ENCODE measurements at regions not wholly inside any gene's neighbourhood (a gene's known extent, or its start where the extent isn't known, plus 50 kb on each side); places are given as distances from the start of the nearest gene placed in this dataset.

DNA sequence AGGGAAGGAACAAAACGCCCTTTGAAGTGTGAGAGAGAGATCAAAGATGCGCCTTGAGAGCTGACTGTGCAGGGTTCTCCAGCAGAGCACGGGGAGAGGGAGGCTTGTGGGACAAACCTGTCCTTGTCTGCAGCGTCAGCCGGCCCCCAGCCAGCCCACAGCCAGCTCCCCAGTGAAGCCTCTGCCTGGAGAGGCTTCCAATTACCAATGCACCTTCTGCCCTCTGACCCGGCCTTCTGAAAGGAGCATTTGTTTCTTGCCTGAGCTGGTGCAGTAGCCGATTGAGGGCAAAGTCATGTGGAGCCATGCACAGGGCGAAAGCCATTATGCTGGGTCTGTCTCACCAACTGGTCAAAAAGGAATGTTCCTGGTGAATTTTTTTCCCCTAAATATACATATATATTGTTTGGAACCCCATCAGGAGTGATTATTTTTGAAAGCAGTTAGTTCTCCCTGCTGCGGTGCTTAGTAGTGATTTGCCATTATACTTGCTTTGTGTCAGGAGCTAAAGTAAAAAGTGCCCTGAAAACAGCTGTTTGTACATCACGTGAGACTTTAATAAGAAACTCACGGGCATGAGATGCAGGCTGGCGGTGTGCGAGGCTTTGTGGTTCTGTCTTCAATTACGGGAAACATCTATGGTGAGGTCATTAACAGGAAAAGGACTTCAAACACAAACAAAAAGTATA is 268.6 kb downstream of the KLF6 start:
- peaks cover 7% of the 10 kb centered on the region for H3K4me1 Mint-ChIP-seq (ENCODE audit: low read depth)
- H3K4me3 Mint-ChIP-seq, result no peak overlapping the region
- no peaks in the 10 kb centered on the region for H3K9me3 Mint-ChIP-seq
- no peaks in the 10 kb centered on the region for H3K36me3 Mint-ChIP-seq (ENCODE audit: low read depth)
- no peak for DNase-seq
- no peak overlapping the region for H3K27ac Mint-ChIP-seq
- peaks cover 11% of the 10 kb centered on the region for H3K27me3 Mint-ChIP-seq

DNA sequence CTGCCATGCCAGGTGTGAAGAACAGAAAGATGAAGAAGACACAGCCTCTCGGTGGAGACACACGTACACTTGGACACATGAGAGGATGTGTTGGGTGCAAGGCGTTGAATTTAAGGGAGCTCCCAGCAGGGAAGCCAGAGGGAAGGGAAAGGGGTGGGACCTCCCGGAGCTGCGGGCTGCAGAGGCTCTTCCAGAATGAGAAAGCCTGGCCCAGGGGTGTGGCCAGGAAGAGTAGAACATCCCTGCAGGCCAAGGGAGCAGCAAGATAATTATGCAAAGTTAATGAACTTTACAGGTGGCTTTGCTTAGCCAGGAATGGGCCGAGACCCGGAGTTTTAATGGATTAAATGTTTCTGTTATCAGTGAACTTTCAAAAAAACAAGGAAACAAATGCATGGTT is 270.3 kb downstream of the KLF6 start:
- no peak for DNase-seq
- peaks cover 8% of the 10 kb centered on the region for H3K27me3 Mint-ChIP-seq
- H3K36me3 Mint-ChIP-seq (ENCODE audit: low read depth), result no peaks in the 10 kb centered on the region
- H3K4me1 Mint-ChIP-seq (ENCODE audit: low read depth), result peaks cover 7% of the 10 kb centered on the region
- no peak overlapping the region for H3K4me3 Mint-ChIP-seq
- no peaks in the 10 kb centered on the region for H3K9me3 Mint-ChIP-seq
- no peak overlapping the region for H3K27ac Mint-ChIP-seq

DNA sequence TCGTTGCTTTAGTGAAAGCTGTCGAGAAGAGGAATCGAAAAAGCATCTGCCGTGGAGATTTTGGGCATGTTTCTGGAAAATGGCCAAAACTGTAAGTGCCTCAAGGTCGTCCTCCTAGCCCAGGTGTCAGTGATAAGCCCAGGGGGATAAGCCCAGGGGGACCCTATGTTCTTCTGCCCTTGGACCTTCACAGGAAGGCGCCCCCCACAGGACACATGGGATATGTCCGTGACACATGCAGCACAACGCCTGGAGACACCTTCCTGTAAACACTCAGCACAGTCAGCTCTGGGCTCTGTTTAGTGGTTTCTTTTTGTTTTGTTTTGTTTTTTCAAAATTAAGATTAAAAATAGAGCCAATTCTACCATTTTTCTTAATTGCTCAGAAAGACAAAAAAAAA is 272.7 kb downstream of the KLF6 start:
- DNase-seq, result no peak

DNA sequence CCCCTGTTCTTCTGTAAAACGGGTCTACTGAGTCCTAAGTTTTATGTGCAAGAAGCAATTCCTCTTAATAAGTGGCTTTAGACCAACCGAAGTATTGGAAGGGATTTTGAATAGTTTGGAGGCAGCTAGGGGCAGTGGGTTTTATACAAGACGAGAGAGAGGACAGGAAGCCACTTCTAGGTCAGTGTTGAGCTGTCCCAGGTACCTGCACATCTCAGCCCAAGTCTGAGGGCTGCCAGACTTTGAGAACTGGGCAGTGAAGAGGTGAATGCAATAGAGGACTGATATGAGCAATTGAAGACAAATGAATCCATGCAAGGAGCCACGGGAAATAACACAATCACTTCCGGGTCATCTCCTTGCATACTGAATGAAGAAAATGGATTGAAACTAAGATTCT is 273.5 kb downstream of the KLF6 start:
- no peak for DNase-seq
- Mint-ChIP-seq H3K27ac (no peak overlapping the region), H3K4me3 (no peak overlapping the region), H3K27me3 (peaks cover 2% of the 10 kb centered on the region), H3K36me3 (ENCODE audit: low read depth) (no peaks in the 10 kb centered on the region), H3K9me3 (no peaks in the 10 kb centered on the region), H3K4me1 (ENCODE audit: low read depth) (peaks cover 3% of the 10 kb centered on the region)

More for the DNA sequence above, 272.7 kb downstream of the KLF6 start:
- Mint-ChIP-seq H3K4me1 (ENCODE audit: low read depth) (peaks cover 7% of the 10 kb centered on the region), H3K27ac (no peak overlapping the region), H3K36me3 (ENCODE audit: low read depth) (no peaks in the 10 kb centered on the region), H3K4me3 (no peak overlapping the region), H3K9me3 (no peaks in the 10 kb centered on the region), H3K27me3 (peaks cover 8% of the 10 kb centered on the region)

DNA sequence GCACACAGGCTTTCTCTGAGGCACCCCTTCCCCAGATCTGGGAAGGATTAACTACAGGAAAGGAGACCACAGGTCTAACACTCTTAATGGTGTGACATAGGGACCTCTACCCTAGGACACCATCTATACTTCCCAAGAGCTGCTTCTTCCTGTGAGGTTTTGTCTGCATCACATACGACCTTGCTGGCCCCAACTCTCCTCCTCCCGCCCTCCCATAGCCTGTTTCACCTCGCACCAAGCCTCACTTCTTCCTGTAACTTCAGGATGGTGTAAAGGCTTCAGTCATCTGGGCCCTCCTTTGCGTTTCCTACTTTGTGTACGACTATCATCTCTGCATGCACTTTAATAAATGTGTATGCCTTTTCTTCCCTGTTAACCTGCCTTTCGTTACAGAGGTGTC is 274.3 kb downstream of the KLF6 start:
- Mint-ChIP-seq H3K27ac (no peak overlapping the region), H3K4me1 (ENCODE audit: low read depth) (peaks cover 3% of the 10 kb centered on the region), H3K4me3 (no peak overlapping the region), H3K36me3 (ENCODE audit: low read depth) (no peaks in the 10 kb centered on the region), H3K27me3 (no peaks in the 10 kb centered on the region), H3K9me3 (no peaks in the 10 kb centered on the region)
- DNase-seq, result no peak

DNA sequence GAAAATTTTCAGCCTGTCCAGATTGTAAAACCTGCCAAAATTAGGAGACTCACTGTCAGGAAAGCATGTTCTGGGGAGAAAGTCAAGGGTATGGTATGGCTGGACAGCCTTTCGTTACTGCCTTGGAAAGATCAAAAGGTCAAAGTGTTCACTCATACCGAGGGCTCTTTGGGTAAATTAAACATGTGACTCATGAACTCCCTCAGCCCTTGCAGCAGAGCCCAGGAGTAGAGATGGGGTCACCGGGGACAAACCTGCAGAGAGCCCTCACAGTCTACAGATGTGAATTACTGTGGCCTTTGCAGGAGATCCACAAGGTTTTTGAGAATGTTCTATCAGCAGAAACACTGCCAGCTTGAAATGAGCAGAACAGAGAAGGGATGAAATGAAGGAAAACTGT is 275.7 kb downstream of the KLF6 start:
- Mint-ChIP-seq H3K9me3 (no peaks in the 10 kb centered on the region), H3K27ac (no peak overlapping the region), H3K4me3 (no peak overlapping the region)

DNA sequence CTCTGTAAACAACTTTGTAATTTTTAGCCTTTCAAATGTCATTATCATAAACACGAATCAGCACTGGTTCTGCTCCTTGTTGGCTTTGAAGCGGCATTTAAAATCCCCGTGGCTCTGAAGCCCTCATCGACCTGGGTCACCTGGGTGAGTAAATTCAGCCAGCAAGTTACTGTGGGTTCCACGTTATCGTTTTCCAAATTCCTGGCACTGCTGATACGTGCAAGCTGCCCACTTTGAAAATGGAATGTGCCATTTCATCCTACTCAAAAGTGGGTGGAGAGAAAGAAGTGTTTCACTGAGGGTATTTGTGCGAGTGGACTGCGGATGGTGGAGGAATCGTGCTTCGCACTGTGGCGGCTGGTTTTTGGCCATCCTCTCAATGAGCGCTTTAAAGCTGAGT is 281.7 kb downstream of the KLF6 start:
- no peaks in the 10 kb centered on the region for H3K9me3 Mint-ChIP-seq
- no peaks in the 10 kb centered on the region for H3K36me3 Mint-ChIP-seq (ENCODE audit: low read depth)
- no peak overlapping the region for H3K27ac Mint-ChIP-seq
- peaks cover 3% of the 10 kb centered on the region for H3K4me1 Mint-ChIP-seq (ENCODE audit: low read depth)
- no peak for DNase-seq
- H3K4me3 Mint-ChIP-seq, result no peak overlapping the region
- H3K27me3 Mint-ChIP-seq, result peaks cover 2% of the 10 kb centered on the region

More for the DNA sequence above, 275.7 kb downstream of the KLF6 start:
- H3K27me3 Mint-ChIP-seq, result no peaks in the 10 kb centered on the region
- H3K36me3 Mint-ChIP-seq (ENCODE audit: low read depth), result no peaks in the 10 kb centered on the region
- no peak for DNase-seq
- peaks cover 3% of the 10 kb centered on the region for H3K4me1 Mint-ChIP-seq (ENCODE audit: low read depth)

DNA sequence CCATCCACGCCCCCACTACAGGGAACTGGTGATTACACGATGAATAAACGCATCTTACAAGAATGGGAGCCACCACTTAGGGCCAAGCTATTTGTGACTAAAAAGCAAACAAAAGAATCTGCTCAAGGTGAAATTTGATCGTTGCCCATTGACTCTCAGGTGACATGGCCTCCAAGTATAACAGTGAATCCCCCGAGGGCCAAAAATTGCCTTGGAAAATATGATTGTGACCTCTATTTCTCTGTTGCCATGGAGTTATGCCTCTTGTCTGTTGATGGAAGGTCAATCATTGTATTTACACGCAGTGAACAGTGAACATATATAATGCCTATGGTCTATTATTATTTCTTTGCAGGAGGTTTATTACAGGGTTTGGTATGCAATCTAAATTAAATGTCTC is 282.3 kb downstream of the KLF6 start:
- no peak overlapping the region for H3K27ac Mint-ChIP-seq
- H3K4me1 Mint-ChIP-seq (ENCODE audit: low read depth), result peaks cover 3% of the 10 kb centered on the region
- peaks cover 2% of the 10 kb centered on the region for H3K27me3 Mint-ChIP-seq
- no peaks in the 10 kb centered on the region for H3K36me3 Mint-ChIP-seq (ENCODE audit: low read depth)
- H3K4me3 Mint-ChIP-seq, result no peak overlapping the region
- DNase-seq, result no peak
- H3K9me3 Mint-ChIP-seq, result no peaks in the 10 kb centered on the region

DNA sequence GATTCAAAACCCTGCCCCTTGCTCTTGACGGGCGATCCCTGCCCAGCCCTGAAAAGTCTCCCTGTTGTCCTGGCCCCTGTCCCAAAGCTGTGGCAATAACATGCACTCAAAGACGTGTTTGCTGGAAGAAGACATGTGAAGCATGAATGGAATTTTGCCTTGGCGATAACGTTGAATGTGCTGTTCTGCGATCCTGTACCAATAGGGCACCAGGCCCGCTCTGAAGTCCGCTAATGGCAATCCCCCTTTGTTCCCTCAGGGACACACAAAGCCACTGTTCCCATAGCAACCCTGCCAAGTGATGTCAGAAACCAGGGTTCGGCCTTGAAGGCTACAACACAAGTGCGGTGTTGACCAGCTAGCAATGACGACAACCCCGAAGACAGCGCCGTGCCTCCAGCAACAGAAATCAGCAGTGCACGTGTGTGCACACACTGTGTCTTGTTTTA is 284.6 kb downstream of the KLF6 start:
- Mint-ChIP-seq H3K36me3 (ENCODE audit: low read depth) (no peaks in the 10 kb centered on the region), H3K4me3 (no peak overlapping the region), H3K27me3 (peaks cover 21% of the 10 kb centered on the region), H3K4me1 (ENCODE audit: low read depth) (no peaks in the 10 kb centered on the region), H3K27ac (no peak overlapping the region), H3K9me3 (no peaks in the 10 kb centered on the region)
- no peak for DNase-seq

DNA sequence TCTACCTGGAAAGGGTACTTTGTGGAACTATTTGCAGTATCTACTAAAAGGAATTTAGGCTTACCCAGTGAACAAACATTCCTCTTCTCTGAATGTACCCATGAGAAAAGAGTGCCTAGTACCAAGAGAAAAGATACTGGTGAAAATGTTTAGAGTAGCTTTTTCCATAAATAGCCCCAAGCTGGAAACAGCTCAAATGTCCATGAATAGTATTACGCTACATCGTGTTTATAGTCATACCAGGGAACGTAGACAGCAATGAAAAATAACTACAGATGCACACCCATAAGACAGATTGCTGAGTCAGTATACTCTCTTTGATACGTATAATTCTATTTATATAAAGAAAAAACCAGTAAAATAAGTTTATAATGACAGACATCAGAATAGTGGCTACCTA is 285.9 kb downstream of the KLF6 start:
- DNase-seq, result no peak
- H3K27ac Mint-ChIP-seq, result no peak overlapping the region
- H3K4me1 Mint-ChIP-seq (ENCODE audit: low read depth), result no peaks in the 10 kb centered on the region
- no peaks in the 10 kb centered on the region for H3K36me3 Mint-ChIP-seq (ENCODE audit: low read depth)
- no peaks in the 10 kb centered on the region for H3K9me3 Mint-ChIP-seq
- no peak overlapping the region for H3K4me3 Mint-ChIP-seq
- H3K27me3 Mint-ChIP-seq, result peaks cover 30% of the 10 kb centered on the region

DNA sequence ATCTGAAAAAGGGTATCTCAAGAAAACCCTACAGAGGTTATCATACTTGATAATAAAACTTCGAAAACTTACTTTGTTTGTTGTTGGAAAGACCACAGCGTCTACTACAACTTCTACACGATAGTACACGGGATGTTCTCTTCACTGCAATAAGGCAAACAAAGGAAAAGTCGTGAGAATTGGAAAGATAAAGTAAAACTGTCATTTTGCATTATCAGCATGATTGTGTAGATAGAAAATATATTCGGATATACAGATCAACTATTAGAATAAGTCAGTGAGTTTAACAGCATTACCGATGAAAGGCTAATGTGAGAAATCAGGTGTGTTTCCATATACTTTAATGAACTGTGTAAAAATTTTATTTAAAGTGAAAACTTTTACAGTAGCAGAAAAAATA is 287.4 kb downstream of the KLF6 start:
- Mint-ChIP-seq H3K9me3 (no peaks in the 10 kb centered on the region), H3K27ac (no peak overlapping the region), H3K36me3 (ENCODE audit: low read depth) (no peaks in the 10 kb centered on the region), H3K4me1 (ENCODE audit: low read depth) (no peaks in the 10 kb centered on the region), H3K4me3 (no peak overlapping the region), H3K27me3 (peaks cover 37% of the 10 kb centered on the region)
- no peak for DNase-seq

DNA sequence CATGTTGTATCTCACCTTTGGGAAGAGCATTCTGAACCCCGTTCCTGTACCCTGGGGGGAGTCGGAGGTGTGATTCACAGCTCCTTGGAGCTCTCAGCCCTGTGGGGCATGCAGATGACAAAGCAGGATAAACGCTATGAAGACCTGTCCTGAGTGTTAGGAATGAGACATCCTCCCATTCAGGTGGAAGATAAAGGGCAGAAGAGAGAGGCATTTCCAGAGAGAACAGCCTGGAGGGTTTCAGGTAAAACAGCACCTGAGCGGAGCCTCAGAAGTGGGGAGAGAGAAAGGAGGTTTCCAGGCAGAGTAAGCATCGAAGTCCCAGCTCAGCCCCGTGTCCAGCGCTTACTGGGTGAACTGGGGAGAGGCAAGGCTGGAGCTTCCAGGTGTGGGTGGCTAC is 288.9 kb downstream of the KLF6 start:
- Mint-ChIP-seq H3K27ac (no peak overlapping the region), H3K36me3 (ENCODE audit: low read depth) (no peaks in the 10 kb centered on the region), H3K9me3 (no peaks in the 10 kb centered on the region), H3K4me1 (ENCODE audit: low read depth) (no peaks in the 10 kb centered on the region), H3K27me3 (peaks cover 37% of the 10 kb centered on the region), H3K4me3 (no peak overlapping the region)
- DNase-seq, result no peak

DNA sequence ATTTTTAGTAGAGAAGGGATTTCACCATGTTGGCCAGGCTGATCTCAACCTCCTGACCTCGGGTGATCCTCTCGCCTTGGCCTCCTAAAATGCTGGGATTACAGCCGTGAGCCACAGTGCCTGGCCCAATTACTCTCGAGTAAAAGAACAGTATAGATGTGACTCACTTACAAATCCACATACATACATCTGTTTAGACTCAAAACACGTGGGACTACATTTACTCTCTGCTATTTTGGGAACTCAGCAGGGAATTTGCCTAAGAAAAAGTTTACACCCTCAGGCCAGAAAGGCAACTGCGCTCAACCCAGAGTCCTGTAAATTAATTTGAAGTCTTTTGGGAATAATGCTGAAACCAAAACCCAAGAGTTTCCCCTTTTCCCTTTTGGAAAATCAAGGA is 289.7 kb downstream of the KLF6 start:
- Mint-ChIP-seq H3K27ac (no peak overlapping the region), H3K9me3 (peaks cover 3% of the 10 kb centered on the region), H3K27me3 (peaks cover 35% of the 10 kb centered on the region), H3K4me3 (no peak overlapping the region), H3K36me3 (ENCODE audit: low read depth) (no peaks in the 10 kb centered on the region), H3K4me1 (ENCODE audit: low read depth) (no peaks in the 10 kb centered on the region)
- DNase-seq, result no peak

DNA sequence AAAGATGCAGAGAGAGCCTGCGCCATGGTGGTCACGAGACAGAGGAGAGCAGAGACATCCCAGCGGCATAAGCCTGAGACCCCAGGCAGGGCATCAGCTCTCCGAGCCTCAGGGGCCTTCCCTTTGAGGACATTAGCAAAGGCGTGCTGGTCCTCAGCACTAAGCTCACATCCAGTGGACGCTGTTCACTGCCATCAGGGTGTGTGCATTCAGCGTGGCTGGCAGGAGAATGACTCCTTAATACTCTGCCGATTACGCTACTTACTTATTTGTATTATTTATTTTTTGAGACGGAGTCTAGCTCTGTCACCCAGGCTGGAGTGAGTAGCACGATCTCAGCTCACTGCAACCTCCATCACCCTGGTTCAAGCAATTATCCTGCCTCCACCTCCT is 290.2 kb downstream of the KLF6 start:
- Mint-ChIP-seq H3K4me3 (no peak overlapping the region), H3K27ac (no peak overlapping the region), H3K27me3 (peaks cover 35% of the 10 kb centered on the region), H3K36me3 (ENCODE audit: low read depth) (no peaks in the 10 kb centered on the region), H3K9me3 (peaks cover 7% of the 10 kb centered on the region), H3K4me1 (ENCODE audit: low read depth) (no peaks in the 10 kb centered on the region)
- no peak for DNase-seq

DNA sequence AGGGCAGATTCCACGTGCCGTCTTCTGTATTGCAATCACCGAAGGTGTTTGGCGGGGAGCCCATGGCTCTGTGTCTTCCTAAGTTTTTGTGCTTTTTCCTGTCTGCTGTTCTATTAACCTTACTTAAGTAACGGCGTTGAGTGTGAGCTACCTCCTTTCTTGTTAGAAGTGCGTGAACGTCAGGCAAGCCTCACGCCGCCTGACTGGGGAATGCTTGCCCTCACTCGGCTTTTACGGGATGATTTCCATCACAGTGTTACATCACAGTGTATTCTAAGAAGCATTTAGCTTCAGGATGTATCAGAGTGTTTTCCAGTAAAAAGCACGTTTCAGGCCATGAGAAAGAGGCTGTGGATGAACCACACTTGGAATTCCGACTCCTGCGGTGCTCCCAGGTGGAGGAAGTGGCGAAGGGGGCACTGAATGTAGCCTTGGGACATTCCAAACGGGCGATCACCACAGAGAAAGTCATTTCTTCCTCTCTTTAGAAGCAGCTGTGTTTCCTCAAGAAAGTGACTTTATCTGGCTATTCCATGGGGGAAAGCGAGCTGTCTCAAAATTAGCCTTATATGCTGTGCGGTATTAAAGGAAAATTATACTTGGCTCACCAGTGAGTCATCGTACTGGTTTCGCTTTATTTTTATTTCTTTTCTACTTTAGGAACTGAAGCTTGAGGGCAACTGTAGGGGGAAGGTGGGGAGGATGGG is 290.7 kb downstream of the KLF6 start:
- peaks cover 35% of the 10 kb centered on the region for H3K27me3 Mint-ChIP-seq
- no peaks in the 10 kb centered on the region for H3K4me1 Mint-ChIP-seq (ENCODE audit: low read depth)
- H3K4me3 Mint-ChIP-seq, result no peak overlapping the region

More for the DNA sequence above, 290.7 kb downstream of the KLF6 start:
- H3K36me3 Mint-ChIP-seq (ENCODE audit: low read depth), result no peaks in the 10 kb centered on the region
- no peak overlapping the region for H3K27ac Mint-ChIP-seq
- H3K9me3 Mint-ChIP-seq, result peaks cover 12% of the 10 kb centered on the region
- no peak for DNase-seq

All from activated T-cell treated with anti-CD3 and anti-CD28 coated beads, Interleukin-2, amount 50 U/mL, for 24 hours (primary cell).